ENCODE measurements at regions not wholly inside any gene's neighbourhood (a gene's known extent, or its start where the extent isn't known, plus 50 kb on each side); places are given as distances from the start of the nearest gene placed in this dataset.
"Not testable (repeated sequence)": the region's sequence is repeated elsewhere in the genome, so short reads cannot be mapped to it uniquely, and the experiment has no call there.

GRCh38 chr2:89610207-89610926, 918.9 kb downstream of the RPIA start:
- TF ChIP-seq CTCF (IDR thresholded peaks at IDR 0.05); EZH2 (IDR thresholded peaks at IDR 0.05; ENCODE audit: borderline replicate concordance, insufficient read depth, low read depth, low read length, poor library complexity, severe bottlenecking): not testable (repeated sequence)

Measured in B cell (primary cell).